ENCODE measurements at regions not wholly inside any gene's neighbourhood (a gene's known extent, or its start where the extent isn't known, plus 50 kb on each side); places are given as distances from the start of the nearest gene placed in this dataset.

DNA sequence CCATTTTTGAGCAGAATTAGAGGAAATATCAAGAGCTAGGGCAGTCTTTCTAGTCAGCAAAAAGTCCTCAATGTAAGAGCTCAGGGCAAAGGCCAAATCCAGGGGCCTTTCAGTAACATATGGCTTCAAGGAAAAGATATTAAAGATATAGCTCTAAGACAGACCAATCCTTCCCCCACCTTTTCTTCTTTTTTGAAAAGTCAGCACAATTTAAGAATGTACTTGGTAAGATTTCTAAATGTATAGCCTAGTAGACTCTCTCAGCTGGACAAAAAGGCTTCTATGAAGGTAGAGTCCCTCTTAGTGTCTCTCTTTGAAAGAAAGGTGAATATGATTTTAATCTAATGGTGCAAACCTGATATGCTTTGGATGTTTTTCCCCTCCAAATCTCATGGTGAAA, 515.7 kb downstream of the VRK1 start:
- H3K9me2 ChIP-seq (ENCODE audit: insufficient read depth, low read length): no peaks in the 10 kb centered on the region
- H3K27ac ChIP-seq (ENCODE audit: low read length): no peak overlapping the region
- no peak overlapping the region for H3K4me3 ChIP-seq (ENCODE audit: low read length)
- H3K9ac ChIP-seq (ENCODE audit: low read length): no peak overlapping the region
- no peaks in the 10 kb centered on the region for H4K20me1 ChIP-seq (ENCODE audit: insufficient read depth)
- no peaks in the 10 kb centered on the region for H3K36me3 ChIP-seq (ENCODE audit: insufficient read depth, low read length)
- peaks cover 4% of the 10 kb centered on the region for H3K9me3 ChIP-seq (ENCODE audit: low read length)
- TF ChIP-seq EP300 (conservative IDR thresholded peaks at IDR 0.05; ENCODE audit: poor library complexity, severe bottlenecking): no peak
- TF ChIP-seq MXI1 (conservative IDR thresholded peaks at IDR 0.05; ENCODE audit: poor library complexity, severe bottlenecking): no peak
- TF ChIP-seq SMC3 (conservative IDR thresholded peaks at IDR 0.05; ENCODE audit: poor library complexity): no peak
- TF ChIP-seq, protein P1, sequence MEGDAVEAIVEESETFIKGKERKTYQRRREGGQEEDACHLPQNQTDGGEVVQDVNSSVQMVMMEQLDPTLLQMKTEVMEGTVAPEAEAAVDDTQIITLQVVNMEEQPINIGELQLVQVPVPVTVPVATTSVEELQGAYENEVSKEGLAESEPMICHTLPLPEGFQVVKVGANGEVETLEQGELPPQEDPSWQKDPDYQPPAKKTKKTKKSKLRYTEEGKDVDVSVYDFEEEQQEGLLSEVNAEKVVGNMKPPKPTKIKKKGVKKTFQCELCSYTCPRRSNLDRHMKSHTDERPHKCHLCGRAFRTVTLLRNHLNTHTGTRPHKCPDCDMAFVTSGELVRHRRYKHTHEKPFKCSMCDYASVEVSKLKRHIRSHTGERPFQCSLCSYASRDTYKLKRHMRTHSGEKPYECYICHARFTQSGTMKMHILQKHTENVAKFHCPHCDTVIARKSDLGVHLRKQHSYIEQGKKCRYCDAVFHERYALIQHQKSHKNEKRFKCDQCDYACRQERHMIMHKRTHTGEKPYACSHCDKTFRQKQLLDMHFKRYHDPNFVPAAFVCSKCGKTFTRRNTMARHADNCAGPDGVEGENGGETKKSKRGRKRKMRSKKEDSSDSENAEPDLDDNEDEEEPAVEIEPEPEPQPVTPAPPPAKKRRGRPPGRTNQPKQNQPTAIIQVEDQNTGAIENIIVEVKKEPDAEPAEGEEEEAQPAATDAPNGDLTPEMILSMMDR (IDR thresholded peaks at IDR 0.05; ENCODE audit: poor library complexity, severe bottlenecking): no peak
- no peak for TF ChIP-seq EZH2 (IDR thresholded peaks at IDR 0.05; ENCODE audit: borderline replicate concordance, insufficient read depth, low read length, poor library complexity, severe bottlenecking)
- no peak for TF ChIP-seq TAF1 (IDR thresholded peaks at IDR 0.05; ENCODE audit: low read depth)
- no peak for TF ChIP-seq RAD21 (conservative IDR thresholded peaks at IDR 0.05)
- TF ChIP-seq POLR2AphosphoS5 (IDR thresholded peaks at IDR 0.05): no peak
- TF ChIP-seq, protein P2, sequence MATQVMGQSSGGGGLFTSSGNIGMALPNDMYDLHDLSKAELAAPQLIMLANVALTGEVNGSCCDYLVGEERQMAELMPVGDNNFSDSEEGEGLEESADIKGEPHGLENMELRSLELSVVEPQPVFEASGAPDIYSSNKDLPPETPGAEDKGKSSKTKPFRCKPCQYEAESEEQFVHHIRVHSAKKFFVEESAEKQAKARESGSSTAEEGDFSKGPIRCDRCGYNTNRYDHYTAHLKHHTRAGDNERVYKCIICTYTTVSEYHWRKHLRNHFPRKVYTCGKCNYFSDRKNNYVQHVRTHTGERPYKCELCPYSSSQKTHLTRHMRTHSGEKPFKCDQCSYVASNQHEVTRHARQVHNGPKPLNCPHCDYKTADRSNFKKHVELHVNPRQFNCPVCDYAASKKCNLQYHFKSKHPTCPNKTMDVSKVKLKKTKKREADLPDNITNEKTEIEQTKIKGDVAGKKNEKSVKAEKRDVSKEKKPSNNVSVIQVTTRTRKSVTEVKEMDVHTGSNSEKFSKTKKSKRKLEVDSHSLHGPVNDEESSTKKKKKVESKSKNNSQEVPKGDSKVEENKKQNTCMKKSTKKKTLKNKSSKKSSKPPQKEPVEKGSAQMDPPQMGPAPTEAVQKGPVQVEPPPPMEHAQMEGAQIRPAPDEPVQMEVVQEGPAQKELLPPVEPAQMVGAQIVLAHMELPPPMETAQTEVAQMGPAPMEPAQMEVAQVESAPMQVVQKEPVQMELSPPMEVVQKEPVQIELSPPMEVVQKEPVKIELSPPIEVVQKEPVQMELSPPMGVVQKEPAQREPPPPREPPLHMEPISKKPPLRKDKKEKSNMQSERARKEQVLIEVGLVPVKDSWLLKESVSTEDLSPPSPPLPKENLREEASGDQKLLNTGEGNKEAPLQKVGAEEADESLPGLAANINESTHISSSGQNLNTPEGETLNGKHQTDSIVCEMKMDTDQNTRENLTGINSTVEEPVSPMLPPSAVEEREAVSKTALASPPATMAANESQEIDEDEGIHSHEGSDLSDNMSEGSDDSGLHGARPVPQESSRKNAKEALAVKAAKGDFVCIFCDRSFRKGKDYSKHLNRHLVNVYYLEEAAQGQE (IDR thresholded peaks at IDR 0.05; ENCODE audit: borderline replicate concordance): no peak
- H3F3A ChIP-seq (ENCODE audit: insufficient read depth, low read length, poor library complexity, severe bottlenecking): no peaks in the 10 kb centered on the region
- H3K4me2 ChIP-seq (ENCODE audit: low read length): no peak overlapping the region
- H2AFZ ChIP-seq (ENCODE audit: low read depth, low read length): no peak overlapping the region
- no peaks in the 10 kb centered on the region for H3K79me2 ChIP-seq (replicated peaks; ENCODE audit: insufficient read depth, low read length)
- H3K27me3 ChIP-seq (ENCODE audit: insufficient read depth, low read depth, low read length): no peaks in the 10 kb centered on the region

DNA sequence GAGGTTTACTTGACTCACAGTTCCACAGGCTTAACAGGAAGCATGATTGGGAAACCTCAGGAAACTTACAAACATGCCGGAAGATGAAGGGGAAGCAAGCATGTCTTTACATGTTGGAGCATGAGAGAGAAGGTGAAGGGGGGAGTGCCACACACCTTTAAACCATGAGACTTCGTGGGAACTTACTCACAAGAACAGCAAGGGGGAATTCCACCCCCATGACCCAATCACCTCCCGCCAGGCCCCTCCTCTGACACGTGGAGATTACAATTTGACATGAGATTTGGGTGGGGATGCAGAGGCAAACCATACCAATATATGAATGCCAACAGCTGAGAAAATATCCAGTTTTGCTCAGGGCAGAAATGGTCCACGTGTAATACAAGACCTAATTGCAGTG, 518.6 kb downstream of the VRK1 start:
- H3K9ac ChIP-seq (ENCODE audit: low read length): no peak overlapping the region
- H3F3A ChIP-seq (ENCODE audit: insufficient read depth, low read length, poor library complexity, severe bottlenecking): no peaks in the 10 kb centered on the region
- H3K9me2 ChIP-seq (ENCODE audit: insufficient read depth, low read length): no peaks in the 10 kb centered on the region
- H3K4me3 ChIP-seq (ENCODE audit: low read length): no peak overlapping the region
- H3K4me2 ChIP-seq (ENCODE audit: low read length): no peak overlapping the region
- no peaks in the 10 kb centered on the region for H3K27me3 ChIP-seq (ENCODE audit: insufficient read depth, low read depth, low read length)
- no peaks in the 10 kb centered on the region for H3K79me2 ChIP-seq (replicated peaks; ENCODE audit: insufficient read depth, low read length)
- TF ChIP-seq TAF1 (IDR thresholded peaks at IDR 0.05; ENCODE audit: low read depth) (no peak), POLR2AphosphoS5 (IDR thresholded peaks at IDR 0.05) (no peak), RAD21 (conservative IDR thresholded peaks at IDR 0.05) (no peak), EP300 (conservative IDR thresholded peaks at IDR 0.05; ENCODE audit: poor library complexity, severe bottlenecking) (no peak)
- TF ChIP-seq, protein P2 (IDR thresholded peaks at IDR 0.05; ENCODE audit: borderline replicate concordance): no peak
- TF ChIP-seq, protein P1 (IDR thresholded peaks at IDR 0.05; ENCODE audit: poor library complexity, severe bottlenecking): no peak
- H4K20me1 ChIP-seq (ENCODE audit: insufficient read depth): no peaks in the 10 kb centered on the region
- no peak overlapping the region for H2AFZ ChIP-seq (ENCODE audit: low read depth, low read length)
- H3K9me3 ChIP-seq (ENCODE audit: low read length): peaks cover 4% of the 10 kb centered on the region
- no peak overlapping the region for H3K27ac ChIP-seq (ENCODE audit: low read length)
- H3K36me3 ChIP-seq (ENCODE audit: insufficient read depth, low read length): no peaks in the 10 kb centered on the region

Data from neural cell (in vitro differentiated cells).